ENCODE measurements at regions not wholly inside any gene's neighbourhood (a gene's known extent, or its start where the extent isn't known, plus 50 kb on each side); places are given as distances from the start of the nearest gene placed in this dataset.

GRCh38 chr3:23735062-23735461, 70.7 kb upstream of the UBE2E1 start:
- no peaks in the 10 kb centered on the region for H3K27me3 ChIP-seq (replicated peaks)
- no peak for DNase-seq
- TF ChIP-seq CTCF (IDR thresholded peaks at IDR 0.05; ENCODE audit: low read depth, low read length, missing control alignments) = no peak
- in situ Hi-C loops (cut with HindIII; ENCODE audit: low pct_ligation_motif_present, low sequenced_read_pairs) = no loop called here
- H3K27ac ChIP-seq = no peak overlapping the region
- H3K36me3 ChIP-seq (replicated peaks) = no peaks in the 10 kb centered on the region
- no peak overlapping the region for H3K4me3 ChIP-seq (ENCODE audit: low read depth, low read length)

- Histone ChIP-seq H3K4me3 (ENCODE audit: low read depth, low read length) (no peak overlapping the region), H3K27me3 (replicated peaks) (no peaks in the 10 kb centered on the region), H3K27ac (no peak overlapping the region), H3K36me3 (replicated peaks) (no peaks in the 10 kb centered on the region)
- in situ Hi-C loops (cut with HindIII; ENCODE audit: low pct_ligation_motif_present, low sequenced_read_pairs) = no loop called here
- TF ChIP-seq CTCF (IDR thresholded peaks at IDR 0.05; ENCODE audit: low read depth, low read length, missing control alignments) = no peak
- DNase-seq = peak; percentile 32
These were observed 70.0 kb upstream of the UBE2E1 start for GRCh38 chr3:23735535-23736326.

- H3K27ac ChIP-seq = no peak overlapping the region
- no peak overlapping the region for H3K4me3 ChIP-seq (ENCODE audit: low read depth, low read length)
- no peak for TF ChIP-seq CTCF (IDR thresholded peaks at IDR 0.05; ENCODE audit: low read depth, low read length, missing control alignments)
- DNase-seq = no peak
- no peaks in the 10 kb centered on the region for H3K36me3 ChIP-seq (replicated peaks)
- H3K27me3 ChIP-seq (replicated peaks) = no peaks in the 10 kb centered on the region
- in situ Hi-C loops (cut with HindIII; ENCODE audit: low pct_ligation_motif_present, low sequenced_read_pairs) = no loop called here
These were observed 66.8 kb upstream of the UBE2E1 start for GRCh38 chr3:23738944-23739343.

GRCh38 chr3:23739536-23739935, 66.2 kb upstream of the UBE2E1 start:
- Histone ChIP-seq H3K4me3 (ENCODE audit: low read depth, low read length) (no peak overlapping the region), H3K36me3 (replicated peaks) (no peaks in the 10 kb centered on the region), H3K27me3 (replicated peaks) (no peaks in the 10 kb centered on the region), H3K27ac (no peak overlapping the region)
- in situ Hi-C loops (cut with HindIII; ENCODE audit: low pct_ligation_motif_present, low sequenced_read_pairs) = no loop called here
- TF ChIP-seq CTCF (IDR thresholded peaks at IDR 0.05; ENCODE audit: low read depth, low read length, missing control alignments) = no peak
- peak; percentile 43 for DNase-seq

- no peak for TF ChIP-seq CTCF (IDR thresholded peaks at IDR 0.05; ENCODE audit: low read depth, low read length, missing control alignments)
- Histone ChIP-seq H3K36me3 (replicated peaks) (no peaks in the 10 kb centered on the region), H3K4me3 (ENCODE audit: low read depth, low read length) (no peak overlapping the region), H3K27me3 (replicated peaks) (no peaks in the 10 kb centered on the region), H3K27ac (no peak overlapping the region)
- DNase-seq = no peak
- in situ Hi-C loops (cut with HindIII; ENCODE audit: low pct_ligation_motif_present, low sequenced_read_pairs) = no loop called here
These were observed 65.2 kb upstream of the UBE2E1 start for GRCh38 chr3:23740517-23740965.

Data from brain microvascular endothelial cell (primary cell).